ENCODE measurements at regions not wholly inside any gene's neighbourhood (a gene's known extent, or its start where the extent isn't known, plus 50 kb on each side); places are given as distances from the start of the nearest gene placed in this dataset.

DNA sequence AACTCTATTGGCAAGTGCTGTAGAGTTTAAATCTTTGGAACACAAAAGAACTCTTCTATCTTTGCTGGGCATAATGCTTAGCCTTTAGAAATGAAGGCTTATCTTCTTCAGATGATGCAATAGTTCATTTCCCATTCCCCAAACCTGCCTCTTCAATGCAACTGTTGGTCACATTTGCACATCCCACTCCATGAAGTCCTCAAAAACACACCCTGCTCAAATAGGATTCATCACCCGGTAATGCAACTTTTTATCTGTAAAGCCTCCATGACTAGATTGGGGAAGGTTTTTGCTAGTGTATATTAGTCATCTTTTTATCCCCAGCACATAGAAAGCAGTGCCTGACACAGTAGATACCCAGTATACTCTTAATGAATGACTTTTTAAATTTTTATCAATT lies 376.4 kb downstream of the RBM43 start:
- no peak for DNase-seq

DNA sequence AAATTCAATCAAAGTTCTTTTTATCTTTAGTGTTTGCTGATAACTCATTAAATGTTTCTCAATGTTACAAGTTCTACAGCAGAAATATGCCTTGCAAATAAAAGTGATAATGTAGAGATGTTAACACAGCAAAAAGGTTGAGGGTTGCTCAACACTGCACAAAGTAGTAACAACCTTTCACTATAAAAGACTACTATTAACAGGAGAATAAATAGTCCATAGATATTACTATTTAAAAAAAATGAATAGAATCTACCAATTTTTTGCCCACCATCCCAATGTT lies 378.1 kb downstream of the RBM43 start:
- DNase-seq = no peak

DNA sequence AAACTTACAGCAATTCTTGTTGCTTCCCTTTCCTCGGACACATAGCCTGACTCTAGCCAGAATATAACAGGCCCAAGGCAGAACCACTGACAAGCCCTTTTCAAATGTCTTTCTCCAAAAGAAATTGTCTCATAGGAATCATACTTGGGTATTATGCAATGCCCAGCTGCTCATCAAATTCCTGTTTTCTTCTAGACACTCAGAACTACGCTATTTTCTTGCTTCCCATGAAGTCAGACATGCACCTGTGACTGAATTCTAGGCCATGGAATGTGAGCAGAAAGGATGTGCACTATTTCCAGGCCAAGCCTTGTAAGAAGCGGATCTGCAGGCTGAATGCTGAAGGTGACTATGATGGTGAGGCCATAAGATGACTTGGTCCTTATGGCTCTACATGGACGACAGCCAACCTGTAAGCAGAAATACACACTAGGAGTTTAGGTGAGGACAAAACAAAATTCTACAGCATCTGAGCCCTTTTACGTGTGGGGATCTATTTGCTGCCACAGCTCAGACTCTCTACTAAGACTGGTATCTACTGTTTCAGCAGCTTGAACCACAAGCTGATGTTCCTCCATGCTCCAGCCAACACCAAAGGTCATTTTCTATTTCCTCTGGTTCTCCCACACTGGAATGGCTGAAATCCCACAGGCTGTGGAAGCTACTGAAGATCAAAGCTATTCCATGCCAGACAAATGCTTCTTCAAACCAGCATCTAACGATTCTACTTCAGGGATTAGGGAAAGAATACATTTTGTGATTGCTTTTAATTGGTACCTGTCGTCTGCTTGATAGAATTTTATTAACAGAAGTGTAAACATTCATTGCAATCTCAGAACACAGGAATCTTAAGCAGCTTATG lies 378.7 kb downstream of the RBM43 start:
- DNase-seq = no peak

DNA sequence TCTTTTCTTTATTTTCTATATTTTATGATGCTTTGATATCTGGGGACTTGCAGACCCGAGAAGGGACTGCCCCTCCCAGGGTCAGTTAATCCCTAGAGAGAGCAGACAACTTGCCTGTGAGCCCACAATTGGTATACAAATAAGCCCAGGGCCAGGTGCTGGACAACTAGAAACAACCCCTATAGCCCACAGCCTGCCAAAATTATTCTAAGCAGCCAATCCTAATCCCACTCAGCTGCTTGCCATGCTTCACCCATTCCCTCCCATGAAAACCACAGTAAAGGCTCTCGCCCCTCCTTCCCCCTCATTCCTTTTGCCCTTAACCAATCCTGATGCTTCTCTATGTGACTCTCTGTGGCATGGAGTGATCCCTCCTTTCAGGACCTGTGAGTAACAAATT lies 380.7 kb downstream of the RBM43 start:
- no peak for DNase-seq

DNA sequence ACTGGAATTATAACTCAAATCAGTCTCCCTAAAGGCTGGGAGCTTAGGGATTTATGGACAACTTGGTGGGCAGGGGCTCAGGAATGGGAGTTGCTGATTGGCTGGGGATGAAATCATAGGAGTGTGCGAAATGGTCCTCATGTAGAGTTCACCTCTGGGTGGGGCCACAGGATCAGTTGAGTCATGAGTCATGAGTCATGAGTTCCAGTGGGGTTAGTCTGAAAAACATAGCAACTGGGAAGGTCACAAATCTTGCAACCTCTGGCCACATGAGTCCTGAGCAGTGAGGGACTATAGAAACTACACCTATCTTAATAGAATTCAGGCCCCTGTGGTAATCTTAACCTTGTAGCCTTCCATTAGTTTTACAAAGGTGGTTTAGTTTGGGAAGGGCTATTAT lies 383.3 kb downstream of the RBM43 start:
- no peak for DNase-seq

DNA sequence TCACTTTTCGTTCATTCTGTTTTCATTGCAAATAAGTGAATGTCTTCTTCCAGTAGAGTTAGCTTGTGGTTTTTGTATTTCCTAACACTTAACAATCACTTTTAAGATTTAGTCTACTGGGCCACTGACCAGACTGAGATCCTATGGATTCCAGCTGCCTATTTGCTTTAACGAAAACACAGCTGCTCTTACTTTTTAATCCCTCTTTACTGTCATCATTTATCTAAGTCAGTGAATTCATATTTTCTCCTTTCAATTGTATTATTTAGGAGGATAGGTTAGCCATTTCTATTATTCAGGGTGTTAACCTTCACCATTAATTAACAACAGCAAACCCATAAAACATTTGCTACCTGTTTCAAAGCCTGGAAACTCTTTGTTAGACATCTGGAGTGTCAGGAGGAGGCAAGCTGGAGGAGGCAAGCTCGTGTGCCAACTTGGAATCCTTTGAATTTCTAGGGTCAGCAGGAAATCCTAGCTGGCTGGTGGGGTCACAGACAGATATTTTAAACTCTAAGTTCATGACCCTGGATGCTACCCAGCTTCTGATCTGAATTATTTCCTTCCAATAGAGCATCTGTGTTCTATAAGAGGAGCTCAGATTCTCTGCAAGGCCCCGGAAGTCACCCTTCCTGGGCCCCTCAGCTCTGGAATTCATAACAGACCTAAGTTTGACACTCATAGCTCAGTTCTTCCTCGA lies 385.3 kb downstream of the RBM43 start:
- DNase-seq = no peak

DNA sequence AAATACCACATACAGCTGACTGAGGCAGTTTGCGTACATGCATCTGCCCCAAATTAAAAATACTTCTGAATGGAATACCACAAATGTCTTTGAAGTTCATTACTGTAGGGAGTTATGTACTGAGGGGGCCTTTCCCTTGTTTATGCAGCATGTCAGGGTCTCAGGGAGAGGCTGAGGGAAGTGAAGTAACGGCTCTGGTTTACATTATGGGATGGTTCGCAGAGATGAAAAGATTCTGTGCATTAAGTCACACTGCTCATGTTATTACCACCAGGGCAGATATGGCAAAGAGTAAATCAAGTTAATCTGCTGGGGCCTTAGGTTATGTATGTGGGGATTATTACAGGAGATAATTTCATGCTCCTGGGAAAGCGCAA lies 385.9 kb upstream of the RND3 start:
- DNase-seq = no peak

DNA sequence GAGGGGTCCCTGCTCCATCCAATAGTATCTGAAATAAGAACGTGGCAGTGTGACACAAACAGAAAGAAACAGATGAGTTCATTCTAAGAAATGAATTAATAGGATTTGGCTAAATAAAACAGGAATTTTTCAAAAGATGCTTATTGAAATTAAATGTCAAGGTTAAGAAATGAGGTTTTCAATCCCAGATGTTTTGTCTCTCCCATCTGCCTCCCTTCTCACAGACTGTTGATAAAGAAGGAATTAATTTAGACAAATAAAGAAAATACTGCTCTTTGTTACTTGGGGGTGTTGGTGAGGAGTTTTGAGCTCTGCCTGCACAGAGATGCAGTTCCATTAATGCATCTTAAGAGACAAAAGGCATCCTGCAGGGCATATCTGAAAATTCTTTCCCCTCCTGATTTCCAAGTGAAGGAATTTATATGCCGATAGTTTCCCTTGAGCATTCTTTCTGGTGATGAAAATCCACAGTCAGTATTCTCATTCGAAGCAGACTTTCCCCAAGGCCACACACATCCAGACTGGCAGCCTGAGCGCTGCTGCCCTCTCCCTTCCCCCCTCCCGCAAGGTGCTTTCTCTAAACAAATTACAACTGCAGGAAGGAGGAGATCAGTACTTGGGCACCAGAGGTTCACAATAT lies 385.4 kb upstream of the RND3 start:
- DNase-seq = no peak

DNA sequence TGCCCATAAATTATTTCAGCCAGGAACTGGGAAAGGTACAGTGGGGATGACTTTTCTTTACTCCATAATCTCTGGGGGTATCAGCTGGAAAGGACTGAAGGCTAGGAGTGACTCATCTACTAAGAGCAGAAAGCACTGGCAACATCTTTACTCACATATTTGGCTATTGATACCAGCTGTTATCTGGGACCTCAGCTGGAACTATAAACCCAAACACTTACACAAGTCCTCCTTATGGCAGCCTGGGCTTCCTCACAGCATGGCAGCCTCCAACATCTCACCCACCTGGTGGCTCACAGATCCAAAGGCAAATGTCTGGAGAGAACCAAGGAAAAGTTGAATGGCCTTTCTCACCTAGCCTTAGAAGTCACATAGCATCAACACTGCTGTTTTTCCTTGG lies 379.0 kb upstream of the RND3 start:
- DNase-seq = no peak

DNA sequence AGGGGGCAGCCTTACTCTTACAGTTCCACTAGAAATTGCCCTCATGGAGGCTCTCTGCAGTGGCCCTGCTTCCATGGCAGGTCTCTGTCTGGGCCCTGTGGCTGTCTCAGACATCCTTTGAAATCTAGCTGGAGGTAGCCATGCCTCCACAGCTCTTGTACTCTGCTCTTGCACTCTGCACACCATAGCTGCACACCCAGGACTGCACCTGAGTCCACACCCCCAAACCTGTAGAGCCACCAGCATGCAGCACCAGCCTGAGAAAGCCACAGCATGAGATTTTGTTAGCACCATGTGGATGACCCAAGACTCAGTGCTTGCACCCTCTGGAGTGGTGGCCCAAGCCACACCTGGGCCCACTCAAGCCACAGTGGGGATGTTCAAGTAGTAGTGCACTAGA lies 376.2 kb upstream of the RND3 start:
- no peak for DNase-seq

DNA sequence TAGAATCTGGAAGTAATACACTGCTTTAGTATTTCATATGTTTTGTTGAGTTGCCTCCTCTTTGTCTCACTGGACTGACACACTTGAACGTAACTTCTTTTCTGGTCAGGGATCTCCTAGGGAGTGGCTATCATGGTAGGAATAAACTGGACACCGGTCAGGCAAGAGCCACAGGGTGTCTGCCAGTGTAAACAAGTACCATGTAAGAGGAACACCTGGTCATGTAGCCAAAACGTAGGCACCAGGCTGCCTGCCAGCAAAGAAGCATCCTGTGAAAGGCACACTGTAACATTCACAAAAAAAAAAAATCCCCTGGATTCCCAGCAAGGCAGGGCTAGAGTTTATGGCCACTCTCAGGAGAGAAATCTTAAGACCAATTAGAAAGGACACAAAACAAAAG lies 372.8 kb upstream of the RND3 start:
- DNase-seq = peak; percentile 57

DNA sequence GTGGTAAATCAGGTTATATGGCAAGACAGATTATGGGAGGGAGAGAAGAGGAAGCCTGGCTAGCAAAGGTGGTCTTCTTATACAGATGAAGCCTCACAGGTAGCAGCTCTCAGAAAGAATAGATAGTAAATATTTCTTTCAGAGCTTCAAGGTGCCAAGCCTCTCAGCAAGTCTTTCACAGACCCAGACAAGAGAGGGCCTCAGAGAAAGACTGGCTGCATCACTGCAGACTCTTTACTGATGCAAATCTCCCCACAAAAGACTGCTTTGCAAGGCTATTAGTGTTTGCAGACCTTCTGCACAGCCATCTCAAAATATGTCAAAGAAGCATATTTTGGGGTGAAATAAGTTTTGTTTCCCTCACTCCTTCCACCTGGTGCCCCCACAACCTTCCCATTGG lies 372.4 kb upstream of the RND3 start:
- DNase-seq = peak; percentile 15

DNA sequence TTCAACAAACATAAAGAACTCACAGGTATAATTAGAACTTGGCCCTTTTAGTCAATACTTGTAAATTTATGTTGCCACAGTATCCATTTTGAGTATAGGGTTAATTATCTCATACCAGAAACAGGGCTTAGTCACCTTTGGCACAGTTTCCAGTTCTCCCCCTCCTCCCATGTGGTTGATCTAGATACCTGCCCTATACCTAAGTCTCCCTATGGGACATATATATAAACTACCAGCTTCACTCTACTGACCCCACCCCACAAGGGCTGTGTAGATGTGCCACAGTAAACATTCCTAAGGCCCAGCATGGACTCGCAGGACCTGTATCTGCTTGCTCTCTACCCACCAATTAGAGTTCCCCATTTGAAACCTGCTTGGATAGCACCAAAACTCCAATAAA lies 371.7 kb upstream of the RND3 start:
- DNase-seq = no peak

DNA sequence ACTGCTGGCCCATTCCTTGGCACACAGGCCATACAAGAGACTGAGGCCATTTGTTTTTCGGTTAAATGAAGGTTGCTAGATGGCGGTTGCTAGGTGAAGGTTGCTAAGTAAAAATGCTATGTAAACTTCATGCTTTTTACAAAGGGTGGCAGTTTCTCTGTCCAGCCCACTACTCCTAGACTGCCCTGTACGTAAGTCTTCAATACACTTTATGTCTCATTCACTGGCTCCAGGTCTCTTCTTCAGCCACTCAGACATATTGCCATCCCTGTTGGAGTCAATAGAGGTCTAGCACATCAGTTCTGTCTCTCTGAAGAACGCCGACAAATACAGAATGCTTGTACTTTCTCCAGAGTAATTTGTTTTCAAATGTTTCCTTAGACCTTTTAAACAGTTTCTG lies 370.9 kb upstream of the RND3 start:
- DNase-seq = no peak

DNA sequence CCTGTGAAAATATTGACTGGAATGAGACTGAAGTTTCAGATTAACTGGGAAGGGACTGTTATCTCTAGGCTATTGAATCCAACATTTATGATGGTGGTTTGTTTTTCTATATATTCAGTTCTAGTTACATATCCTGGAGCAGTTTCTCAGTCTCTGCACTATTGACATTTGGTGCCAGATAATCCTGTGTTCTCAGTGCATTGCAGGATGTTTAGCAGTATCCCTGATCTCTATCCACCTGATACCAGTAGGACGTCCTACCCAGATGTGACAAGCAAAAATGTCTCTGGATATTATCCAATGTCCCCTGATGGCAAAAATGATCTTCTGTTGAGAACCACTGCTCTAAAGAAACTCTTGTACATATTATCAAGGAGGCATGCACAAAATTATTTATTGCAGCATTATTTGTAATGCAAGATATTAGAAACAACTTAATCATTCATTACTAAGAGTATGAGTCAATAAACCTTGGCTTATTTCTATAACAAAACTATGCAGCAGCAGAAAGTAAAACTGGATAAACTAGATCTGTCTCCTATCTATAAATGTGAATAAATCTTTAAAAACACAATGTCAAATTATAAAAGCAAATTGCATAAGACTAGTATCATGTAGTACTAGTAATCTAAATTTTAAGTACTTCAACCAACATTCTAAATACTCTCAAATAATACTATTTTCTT lies 369.3 kb upstream of the RND3 start:
- no peak for DNase-seq

DNA sequence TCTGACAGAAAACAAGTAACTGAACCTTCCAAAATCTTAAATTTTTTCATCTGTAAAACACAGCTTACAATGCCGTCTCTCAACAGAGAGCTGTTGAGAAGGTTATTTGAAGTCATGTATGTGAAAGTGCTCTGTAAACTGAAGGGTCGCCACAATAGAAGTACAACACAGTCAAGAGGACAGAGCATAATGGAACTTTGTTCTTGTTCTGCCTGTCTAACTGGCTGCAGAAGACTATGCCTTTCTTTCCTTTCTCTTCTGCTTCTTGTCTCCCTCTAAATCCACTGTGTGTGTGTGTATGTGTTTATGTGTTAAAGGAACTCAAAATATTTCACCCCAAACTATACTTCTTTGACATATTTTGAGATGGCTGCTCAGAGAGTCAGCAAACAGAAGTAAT lies 365.8 kb upstream of the RND3 start:
- DNase-seq = no peak

DNA sequence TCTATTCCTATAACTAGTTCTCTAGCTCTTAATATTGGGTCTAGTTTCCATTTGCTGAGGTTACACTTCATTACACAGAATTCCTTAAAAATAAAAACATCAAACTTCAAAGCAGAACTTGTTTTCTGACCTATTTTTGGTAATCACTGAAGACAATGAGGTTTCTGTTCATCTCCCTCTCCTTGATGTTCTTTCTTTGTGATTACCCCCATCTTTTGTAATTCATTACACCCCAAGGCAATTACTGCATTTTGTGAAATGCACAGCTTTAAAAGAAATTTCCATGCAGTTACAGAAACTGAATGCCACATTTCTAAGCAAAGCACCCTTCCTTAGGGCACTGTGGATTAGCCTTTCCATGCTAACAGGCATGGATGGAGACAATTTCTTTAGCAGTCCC lies 363.2 kb upstream of the RND3 start:
- DNase-seq = no peak

DNA sequence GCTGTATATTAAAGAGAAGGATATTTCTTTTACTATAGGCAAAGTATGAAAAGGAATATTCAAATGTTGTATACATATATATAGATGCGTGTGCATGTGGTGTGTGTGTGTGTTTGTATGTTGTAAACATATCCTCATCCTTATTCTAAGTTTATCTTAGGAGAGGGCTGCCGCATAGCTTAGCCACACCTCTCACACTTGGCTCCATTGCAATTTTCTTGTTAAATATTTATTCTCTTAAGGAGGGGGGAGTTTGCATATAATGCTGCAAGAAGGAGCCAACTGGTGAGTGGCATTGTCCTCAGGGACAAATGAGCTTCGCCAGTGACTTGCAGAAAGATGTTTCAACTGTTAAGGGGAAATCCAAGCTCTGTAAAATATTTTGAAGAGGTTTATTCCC lies 360.1 kb upstream of the RND3 start:
- no peak for DNase-seq

DNA sequence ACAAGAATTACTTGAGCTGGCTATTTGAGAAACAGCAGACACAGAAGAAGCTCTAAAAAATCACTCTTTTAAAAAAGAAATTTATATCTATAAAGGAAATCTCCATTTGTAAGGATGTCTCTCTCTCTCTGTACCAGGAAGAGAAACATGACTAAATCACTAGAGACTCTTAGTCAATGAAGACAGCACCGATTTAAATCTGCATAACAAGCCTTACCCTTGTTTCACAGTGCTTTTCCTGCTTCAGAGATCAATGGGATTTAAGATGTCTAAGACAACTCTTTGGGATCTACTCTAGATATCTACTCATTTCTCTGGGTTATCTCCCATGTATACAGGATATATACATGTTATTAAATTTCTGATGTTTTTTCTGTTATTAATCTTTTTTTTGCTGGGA lies 359.2 kb upstream of the RND3 start:
- no peak for DNase-seq

DNA sequence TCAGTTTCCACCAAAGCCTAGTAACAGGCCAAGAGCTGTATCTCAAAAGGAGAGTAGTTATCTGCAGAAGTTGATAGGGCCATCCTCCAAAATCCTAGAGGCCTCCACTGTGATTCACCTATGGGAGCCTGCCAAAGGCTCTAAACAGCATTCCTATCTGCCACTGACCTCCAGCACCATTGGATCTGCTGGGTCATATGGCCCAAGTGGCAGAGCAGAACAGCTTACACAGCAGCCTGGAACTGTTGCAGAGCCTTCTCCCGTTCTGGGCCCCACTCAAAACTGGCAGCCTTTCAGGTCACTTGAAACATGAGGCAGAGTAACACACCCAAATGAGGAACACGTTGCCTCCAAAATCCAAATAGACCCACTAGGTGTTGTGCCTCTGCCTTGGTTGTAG lies 345.2 kb upstream of the RND3 start:
- DNase-seq = no peak

DNA sequence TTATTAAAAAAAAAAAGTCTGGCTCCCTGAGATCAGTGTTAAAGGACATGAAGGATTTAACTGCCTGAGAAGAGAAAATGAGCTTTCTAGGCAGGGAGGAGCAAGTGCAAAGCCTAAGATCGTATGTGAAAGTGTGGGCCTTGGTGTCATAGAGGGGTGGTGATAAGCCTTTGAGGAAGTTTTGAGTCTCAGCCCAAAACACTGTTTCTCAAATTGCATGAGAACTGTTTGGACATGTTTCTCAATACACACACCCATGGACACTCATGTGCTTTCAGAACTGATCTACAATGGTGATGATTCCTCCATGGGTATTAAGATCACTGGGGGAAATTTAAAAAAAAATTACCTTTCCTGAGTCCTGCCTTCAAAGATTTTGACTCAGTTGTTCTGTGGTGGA lies 336.7 kb upstream of the RND3 start:
- no peak for DNase-seq

DNA sequence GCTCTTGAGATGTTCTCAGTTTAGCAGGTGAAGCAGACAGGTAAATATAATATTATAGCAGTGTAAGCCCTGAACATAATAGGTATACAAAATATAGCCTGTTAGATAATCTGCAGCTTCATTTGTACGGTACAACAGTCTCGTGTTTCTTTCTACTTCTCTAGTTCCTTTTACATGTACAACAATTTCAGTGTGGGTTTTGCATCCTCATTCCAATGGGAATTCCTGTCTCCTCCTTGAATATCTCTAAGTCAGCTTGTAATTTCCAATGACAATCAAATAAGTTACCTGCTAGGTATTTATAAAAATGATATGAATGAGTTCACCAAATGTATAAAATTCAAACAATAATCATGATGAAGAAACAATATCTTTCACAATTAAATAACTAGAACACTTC lies 330.0 kb upstream of the RND3 start:
- DNase-seq = no peak

DNA sequence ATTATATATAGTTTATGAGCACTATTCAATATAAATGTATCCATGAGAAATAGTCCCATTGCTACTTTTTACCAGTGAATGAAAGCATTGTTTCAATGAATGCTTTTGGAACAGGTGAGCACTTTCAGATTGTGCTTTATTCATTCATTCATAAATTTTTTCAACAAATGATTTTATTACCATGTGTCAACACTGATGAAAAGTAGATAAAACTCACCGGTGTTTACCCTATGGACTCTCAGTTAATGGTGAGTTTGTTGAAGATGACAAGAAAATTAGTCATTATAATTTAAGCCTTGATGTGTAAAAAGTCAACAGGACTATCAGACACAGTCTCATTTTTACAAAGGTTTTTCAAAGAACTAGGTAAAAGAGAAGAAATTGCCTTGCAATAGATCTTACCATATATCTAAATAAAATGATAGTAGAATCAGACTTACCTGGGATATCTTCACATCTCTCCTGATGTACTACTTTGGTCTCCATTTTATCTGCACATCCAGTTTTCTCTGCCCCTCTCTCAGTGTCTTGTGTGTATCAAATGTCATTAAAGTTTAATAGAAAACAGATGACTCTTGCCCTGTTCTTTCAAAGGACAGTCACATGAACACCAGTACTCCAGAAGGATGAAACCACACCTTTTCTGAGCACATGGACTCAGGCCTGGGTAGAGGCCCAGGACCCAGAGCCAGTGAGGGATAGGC lies 325.3 kb upstream of the RND3 start:
- no peak for DNase-seq

Measured in NCI-H345 (cell line).